ENCODE measurements at regions not wholly inside any gene's neighbourhood (a gene's known extent, or its start where the extent isn't known, plus 50 kb on each side); places are given as distances from the start of the nearest gene placed in this dataset.

GRCh38 chr21:31558189-31558961 lies 101.1 kb upstream of the SOD1 start:
- TF ChIP-seq NR3C1 (CRISPR knock-in tag; conservative IDR thresholded peaks at IDR 0.05; ENCODE audit: low read depth) (no peak), USF2 (CRISPR knock-in tag; IDR thresholded peaks at IDR 0.05) (no peak), ELF4 (CRISPR knock-in tag; IDR thresholded peaks at IDR 0.05; ENCODE audit: low read depth) (no peak), TEAD4 (CRISPR knock-in tag; IDR thresholded peaks at IDR 0.05) (no peak), NR2C2 (CRISPR knock-in tag; IDR thresholded peaks at IDR 0.05) (no peak), NFYB (CRISPR knock-in tag; conservative IDR thresholded peaks at IDR 0.05; ENCODE audit: low read depth) (no peak), CREB1 (CRISPR knock-in tag; IDR thresholded peaks at IDR 0.05) (no peak), ZNF512 (CRISPR knock-in tag; IDR thresholded peaks at IDR 0.05; ENCODE audit: borderline replicate concordance) (no peak), ZNF232 (CRISPR knock-in tag; IDR thresholded peaks at IDR 0.05) (no peak), USF1 (CRISPR knock-in tag; IDR thresholded peaks at IDR 0.05) (no peak)
- TF ChIP-seq, protein P1, sequence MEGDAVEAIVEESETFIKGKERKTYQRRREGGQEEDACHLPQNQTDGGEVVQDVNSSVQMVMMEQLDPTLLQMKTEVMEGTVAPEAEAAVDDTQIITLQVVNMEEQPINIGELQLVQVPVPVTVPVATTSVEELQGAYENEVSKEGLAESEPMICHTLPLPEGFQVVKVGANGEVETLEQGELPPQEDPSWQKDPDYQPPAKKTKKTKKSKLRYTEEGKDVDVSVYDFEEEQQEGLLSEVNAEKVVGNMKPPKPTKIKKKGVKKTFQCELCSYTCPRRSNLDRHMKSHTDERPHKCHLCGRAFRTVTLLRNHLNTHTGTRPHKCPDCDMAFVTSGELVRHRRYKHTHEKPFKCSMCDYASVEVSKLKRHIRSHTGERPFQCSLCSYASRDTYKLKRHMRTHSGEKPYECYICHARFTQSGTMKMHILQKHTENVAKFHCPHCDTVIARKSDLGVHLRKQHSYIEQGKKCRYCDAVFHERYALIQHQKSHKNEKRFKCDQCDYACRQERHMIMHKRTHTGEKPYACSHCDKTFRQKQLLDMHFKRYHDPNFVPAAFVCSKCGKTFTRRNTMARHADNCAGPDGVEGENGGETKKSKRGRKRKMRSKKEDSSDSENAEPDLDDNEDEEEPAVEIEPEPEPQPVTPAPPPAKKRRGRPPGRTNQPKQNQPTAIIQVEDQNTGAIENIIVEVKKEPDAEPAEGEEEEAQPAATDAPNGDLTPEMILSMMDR (IDR thresholded peaks at IDR 0.05) = no peak
- TF ChIP-seq, protein P2, sequence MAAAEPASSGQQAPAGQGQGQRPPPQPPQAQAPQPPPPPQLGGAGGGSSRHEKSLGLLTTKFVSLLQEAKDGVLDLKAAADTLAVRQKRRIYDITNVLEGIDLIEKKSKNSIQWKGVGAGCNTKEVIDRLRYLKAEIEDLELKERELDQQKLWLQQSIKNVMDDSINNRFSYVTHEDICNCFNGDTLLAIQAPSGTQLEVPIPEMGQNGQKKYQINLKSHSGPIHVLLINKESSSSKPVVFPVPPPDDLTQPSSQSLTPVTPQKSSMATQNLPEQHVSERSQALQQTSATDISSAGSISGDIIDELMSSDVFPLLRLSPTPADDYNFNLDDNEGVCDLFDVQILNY (CRISPR knock-in tag; IDR thresholded peaks at IDR 0.05) = no peak
- TF ChIP-seq, protein P3, sequence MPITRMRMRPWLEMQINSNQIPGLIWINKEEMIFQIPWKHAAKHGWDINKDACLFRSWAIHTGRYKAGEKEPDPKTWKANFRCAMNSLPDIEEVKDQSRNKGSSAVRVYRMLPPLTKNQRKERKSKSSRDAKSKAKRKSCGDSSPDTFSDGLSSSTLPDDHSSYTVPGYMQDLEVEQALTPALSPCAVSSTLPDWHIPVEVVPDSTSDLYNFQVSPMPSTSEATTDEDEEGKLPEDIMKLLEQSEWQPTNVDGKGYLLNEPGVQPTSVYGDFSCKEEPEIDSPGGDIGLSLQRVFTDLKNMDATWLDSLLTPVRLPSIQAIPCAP (CRISPR knock-in tag; IDR thresholded peaks at IDR 0.05) = no peak
- TF ChIP-seq, protein P4, sequence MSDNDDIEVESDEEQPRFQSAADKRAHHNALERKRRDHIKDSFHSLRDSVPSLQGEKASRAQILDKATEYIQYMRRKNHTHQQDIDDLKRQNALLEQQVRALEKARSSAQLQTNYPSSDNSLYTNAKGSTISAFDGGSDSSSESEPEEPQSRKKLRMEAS (CRISPR knock-in tag; IDR thresholded peaks at IDR 0.05) = no peak; the same call in 1 of the 2 replicates

All from WTC11 (cell line).